Cardiac muscle cell (in vitro differentiated cells and primary cell): ENCODE measurements at regions not wholly inside any gene's neighbourhood (a gene's known extent, or its start where the extent isn't known, plus 50 kb on each side); places are given as distances from the start of the nearest gene placed in this dataset.

Experiments
- DNase-seq, 2 donors: peaks; one replicate each; pipeline versions ENCODE4 v3.0.0 to v3.0.0-alpha.2; 2010 to 2017; ENCODE audit warnings: low read depth in 1 of 2, low spot score in 1 of 2
- H3K27ac ChIP-seq: fragments of 200-600 bp; sonication (generic); 2 replicates; pipeline ENCODE4 v1.5.1; 2016
- H3K27me3 ChIP-seq: fragments of 200-600 bp; sonication (generic); 2 replicates; pipeline ENCODE4 v1.6.0; 2016; ENCODE audit warnings: control low read depth
- H3K36me3 ChIP-seq: fragments of 200-600 bp; sonication (generic); 2 replicates; pipeline ENCODE4 v1.5.1; 2016; ENCODE audit warnings: control low read depth
- H3K4me1 ChIP-seq: fragments of 200-600 bp; sonication (generic); 2 replicates; pipeline ENCODE4 v1.8.1; 2017; ENCODE audit warnings: low read depth, mild to moderate bottlenecking, mixed run types
- H3K4me3 ChIP-seq: fragments of 200-600 bp; sonication (generic); 2 replicates; pipeline ENCODE4 v1.5.1; 2016; ENCODE audit warnings: mild to moderate bottlenecking
- H3K9me3 ChIP-seq: fragments of 200-600 bp; sonication (generic); 2 replicates; pipeline ENCODE4 v1.5.1; 2017; ENCODE audit warnings: low read depth, mild to moderate bottlenecking, control low read depth
- CTCF ChIP-seq: IDR thresholded peaks from 2 replicates; pipeline ENCODE4 v1.5.1; 2012; ENCODE audit warnings: low read depth, mild to moderate bottlenecking, low read length

- H3K4me1 ChIP-seq, result peaks cover 6% of the 10 kb centered on the region
- no peaks in the 10 kb centered on the region for H3K27me3 ChIP-seq
- TF ChIP-seq CTCF, result no peak
These were observed 338.9 kb upstream of the CADM1 start for GRCh38 chr11:115843111-115843510.

GRCh38 chr11:115820026-115820425 lies 315.8 kb upstream of the CADM1 start:
- Histone ChIP-seq H3K4me3 (no peak overlapping the region), H3K27ac (no peak overlapping the region), H3K4me1 (no peaks in the 10 kb centered on the region), H3K9me3 (no peaks in the 10 kb centered on the region), H3K36me3 (no peaks in the 10 kb centered on the region), H3K27me3 (no peaks in the 10 kb centered on the region)
- no peak for TF ChIP-seq CTCF
- no peak for DNase-seq

More at GRCh38 chr11:115843111-115843510, 338.9 kb upstream of the CADM1 start:
- no peak for DNase-seq
- no peaks in the 10 kb centered on the region for H3K9me3 ChIP-seq
- no peak overlapping the region for H3K27ac ChIP-seq
- no peaks in the 10 kb centered on the region for H3K36me3 ChIP-seq
- no peak overlapping the region for H3K4me3 ChIP-seq

DNA sequence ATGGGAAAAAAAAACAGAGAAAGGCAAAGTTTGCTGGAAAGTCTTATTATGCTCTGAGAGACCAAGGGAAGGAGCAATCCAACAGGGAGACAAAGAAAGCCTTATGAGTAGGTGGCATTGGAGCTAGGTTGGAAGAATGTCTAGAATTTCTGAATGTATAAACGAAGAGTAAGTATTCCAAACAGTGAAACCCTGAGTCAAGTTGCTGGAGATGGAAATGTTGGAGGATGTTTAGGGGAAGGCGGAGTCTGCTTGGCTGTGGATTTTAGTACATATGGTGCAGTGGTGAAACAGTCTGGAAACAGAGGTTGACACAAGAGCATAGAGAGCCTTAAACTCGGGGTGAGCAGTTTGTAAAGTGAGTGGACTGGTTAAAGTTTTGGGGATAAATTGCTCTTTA lies 314.8 kb upstream of the CADM1 start:
- no peak for TF ChIP-seq CTCF
- no peak overlapping the region for H3K4me3 ChIP-seq
- no peak for DNase-seq
- no peak overlapping the region for H3K27ac ChIP-seq
- H3K4me1 ChIP-seq, result no peaks in the 10 kb centered on the region
- H3K27me3 ChIP-seq, result no peaks in the 10 kb centered on the region
- no peaks in the 10 kb centered on the region for H3K36me3 ChIP-seq
- no peaks in the 10 kb centered on the region for H3K9me3 ChIP-seq

GRCh38 chr11:115817844-115818468 lies 313.7 kb upstream of the CADM1 start:
- no peaks in the 10 kb centered on the region for H3K9me3 ChIP-seq
- H3K27ac ChIP-seq, result no peak overlapping the region
- H3K27me3 ChIP-seq, result no peaks in the 10 kb centered on the region
- no peaks in the 10 kb centered on the region for H3K4me1 ChIP-seq
- no peak for DNase-seq
- H3K4me3 ChIP-seq, result no peak overlapping the region
- TF ChIP-seq CTCF, result no peak
- no peaks in the 10 kb centered on the region for H3K36me3 ChIP-seq

GRCh38 chr11:115808351-115808940 lies 304.2 kb upstream of the CADM1 start:
- H3K36me3 ChIP-seq, result no peaks in the 10 kb centered on the region
- no peak for TF ChIP-seq CTCF
- H3K27me3 ChIP-seq, result no peaks in the 10 kb centered on the region
- no peak for DNase-seq
- H3K9me3 ChIP-seq, result no peaks in the 10 kb centered on the region
- H3K4me3 ChIP-seq, result no peak overlapping the region
- no peaks in the 10 kb centered on the region for H3K4me1 ChIP-seq
- H3K27ac ChIP-seq, result no peak overlapping the region
